HG03342 (cell line): ENCODE measurements at regions not wholly inside any gene's neighbourhood (a gene's known extent, or its start where the extent isn't known, plus 50 kb on each side); places are given as distances from the start of the nearest gene placed in this dataset.
"Not testable (repeated sequence)": the region's sequence is repeated elsewhere in the genome, so short reads cannot be mapped to it uniquely, and the experiment has no call there.

ENCODE experiments used
- ATAC-seq: cut with Tn5 transposase; IDR thresholded peaks from one replicate; pipeline ENCODE4 v1.9.1; 2021; ENCODE audit warnings: mild to moderate bottlenecking, moderate library complexity; ENCODE audit not compliant: unreplicated experiment

- no peak for ATAC-seq
Observed at GRCh38 chr5:16987776-16988175, 51.7 kb upstream of the MYO10 start.

DNA sequence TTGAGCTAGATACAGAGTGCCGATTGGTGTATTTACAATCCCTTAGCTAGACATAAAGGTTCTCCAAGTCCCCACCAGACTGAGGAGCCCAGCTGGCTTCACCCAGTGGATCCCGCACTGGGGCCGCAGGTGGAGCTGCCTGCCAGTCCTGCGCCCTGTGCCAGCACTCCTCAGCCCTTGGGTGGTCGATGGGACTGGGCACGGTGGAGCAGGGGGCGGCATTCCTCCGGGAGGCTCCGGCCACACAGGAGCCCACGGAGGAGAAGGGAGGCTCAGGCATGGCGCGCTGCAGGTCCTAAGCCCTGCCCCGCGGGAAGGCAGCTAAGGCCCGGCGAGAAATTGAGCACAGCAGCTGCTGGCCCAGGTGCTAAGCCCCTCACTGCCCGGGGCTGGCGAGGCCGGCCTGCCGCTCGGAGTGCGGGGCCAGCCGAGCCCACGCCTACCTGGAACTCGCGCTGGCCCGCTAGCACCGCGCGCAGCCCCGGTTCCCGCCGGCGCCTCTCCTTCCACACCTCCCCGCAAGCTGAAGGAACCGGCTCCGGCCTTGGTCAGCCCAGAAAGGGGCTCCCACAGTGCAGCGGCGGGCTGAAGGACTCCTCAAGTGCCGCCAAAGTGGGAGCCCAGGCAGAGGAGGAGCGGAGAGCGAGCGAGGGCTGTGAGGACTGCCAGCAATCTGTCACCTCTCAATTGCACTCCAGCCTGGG lies 54.9 kb upstream of the MYO10 start:
- not testable (repeated sequence) for ATAC-seq

DNA sequence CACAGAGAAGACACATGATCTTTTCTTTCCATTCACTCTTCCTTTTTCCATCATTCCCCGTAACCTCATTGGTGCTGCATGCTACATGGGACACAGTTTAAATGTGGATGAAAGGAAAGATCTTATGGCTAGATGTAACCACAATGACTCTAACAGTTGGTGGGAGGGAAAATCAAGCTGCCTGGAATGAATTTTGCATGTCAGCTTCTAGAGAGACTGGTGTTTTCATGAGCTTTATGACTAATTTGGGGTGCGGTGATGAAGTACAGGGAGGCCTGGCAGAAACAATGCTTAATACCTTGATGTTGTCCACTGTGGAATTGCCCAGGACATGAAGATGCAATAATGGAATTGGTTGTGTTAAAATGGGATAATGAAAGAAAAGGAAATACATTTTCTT lies 55.9 kb upstream of the MYO10 start:
- ATAC-seq, result no peak

DNA sequence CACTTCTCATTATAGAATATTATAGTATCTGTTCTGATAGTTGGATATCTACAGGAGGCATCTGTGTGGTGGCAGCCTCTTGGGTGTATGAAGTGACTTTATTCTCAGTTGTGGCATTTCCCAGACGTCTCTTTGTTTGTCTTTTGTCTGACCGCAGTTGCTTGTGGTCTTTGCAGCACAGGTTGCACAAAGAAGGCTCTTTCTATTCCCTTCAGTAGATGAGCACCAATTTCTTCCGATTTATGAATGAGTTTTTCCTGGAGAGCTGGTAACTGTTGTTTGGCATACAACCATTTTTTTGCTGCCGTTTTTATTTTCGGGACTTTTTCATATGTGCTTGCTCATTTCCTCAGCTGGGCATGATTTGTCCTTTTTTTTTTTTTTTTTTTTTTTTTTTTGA lies 56.4 kb upstream of the MYO10 start:
- ATAC-seq, result no peak

GRCh38 chr5:16994565-16994964 lies 58.5 kb upstream of the MYO10 start:
- no peak for ATAC-seq

- no peak for ATAC-seq
Observed at GRCh38 chr5:16995372-16995771, 59.3 kb upstream of the MYO10 start.

GRCh38 chr5:17000291-17000939 lies 64.3 kb upstream of the MYO10 start:
- ATAC-seq, result no peak

DNA sequence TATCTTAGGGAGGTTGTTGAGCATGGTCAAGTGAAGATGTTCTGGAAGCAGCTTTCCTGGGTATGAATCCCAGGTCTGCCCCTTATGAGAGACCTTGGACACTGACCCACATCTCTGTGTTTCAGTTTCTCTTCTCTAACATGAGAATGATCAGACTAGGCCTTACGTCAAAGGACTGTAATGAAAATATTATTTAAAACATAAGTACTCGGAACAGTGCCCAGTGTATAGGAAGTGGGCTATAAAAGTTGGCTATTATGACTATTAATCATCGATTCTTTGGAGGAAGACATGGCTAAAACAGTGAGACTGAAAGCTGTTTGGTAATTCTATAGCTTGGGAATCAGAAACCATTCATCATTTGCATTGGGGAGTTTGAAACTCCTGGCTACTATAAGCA lies 65.3 kb upstream of the MYO10 start:
- ATAC-seq, result no peak

DNA sequence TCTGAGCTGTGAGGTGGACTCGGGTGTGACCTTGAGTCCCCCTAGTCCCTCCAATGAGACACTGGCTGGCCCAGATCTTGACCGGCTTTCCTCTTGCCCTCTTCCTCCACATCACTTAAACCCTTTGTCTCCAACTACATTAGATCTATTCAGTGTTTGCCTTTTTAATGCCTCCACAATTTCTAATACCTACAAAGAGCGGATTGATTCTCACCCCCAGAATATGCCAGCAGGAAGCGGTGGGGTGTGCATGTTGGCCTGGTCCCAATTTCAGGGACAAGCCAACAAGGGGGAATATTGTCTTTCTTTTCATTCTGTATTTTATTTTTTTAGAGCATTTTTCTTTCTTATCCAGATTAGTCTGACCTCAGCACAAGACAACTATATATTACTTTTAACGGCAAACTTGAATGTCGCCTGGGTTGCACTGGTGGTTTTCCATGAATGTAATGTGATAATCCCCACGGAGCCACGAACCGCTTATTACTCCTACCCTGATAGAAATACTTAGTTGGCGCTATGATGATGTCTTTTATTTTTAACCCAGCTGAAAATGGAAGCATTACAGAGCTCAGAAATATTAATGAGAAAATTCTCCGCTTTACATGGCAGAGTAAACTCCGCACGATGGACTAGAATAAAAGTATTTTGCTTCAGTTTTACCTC lies 68.5 kb upstream of the MYO10 start:
- no peak for ATAC-seq

- no peak for ATAC-seq
Observed at GRCh38 chr5:17005107-17005828, 69.2 kb upstream of the MYO10 start.

DNA sequence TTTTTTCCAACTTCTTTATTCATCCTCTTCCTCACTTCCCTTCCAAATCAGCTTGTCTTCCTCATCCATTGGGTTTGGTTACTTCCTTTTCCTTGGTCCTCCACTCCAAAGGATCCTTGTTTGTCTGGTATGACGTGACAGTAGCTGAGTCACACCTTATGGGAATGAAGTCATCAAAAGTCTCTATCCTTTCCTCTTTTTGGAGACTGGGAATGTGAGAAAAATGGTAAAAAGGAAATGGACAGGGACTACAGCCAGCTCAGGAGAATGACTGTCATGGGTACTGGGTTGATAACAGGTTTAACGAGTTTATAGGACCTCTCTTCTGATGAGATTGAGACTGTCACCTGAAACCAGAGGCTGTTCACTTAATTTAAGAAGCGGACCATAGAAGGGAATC lies 76.2 kb upstream of the MYO10 start:
- no peak for ATAC-seq

DNA sequence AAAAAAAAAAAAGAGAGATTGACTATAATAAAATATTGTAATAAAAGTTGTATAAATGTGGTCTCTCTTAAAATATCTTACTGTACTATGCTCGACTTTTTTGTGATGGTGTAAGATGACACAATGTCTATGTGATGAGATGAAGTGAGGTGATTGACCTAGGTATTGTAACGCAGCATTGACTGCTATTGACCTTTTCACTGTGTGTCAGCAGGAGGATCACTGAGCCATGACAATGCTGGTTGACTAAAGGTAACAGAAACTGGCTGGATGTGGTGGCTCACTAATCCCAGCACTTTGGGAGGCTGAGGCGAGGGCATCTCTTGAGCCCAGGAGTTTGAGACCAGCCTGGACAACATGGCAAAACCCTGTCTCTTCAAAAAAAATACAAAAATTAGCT lies 78.6 kb upstream of the MYO10 start:
- no peak for ATAC-seq

DNA sequence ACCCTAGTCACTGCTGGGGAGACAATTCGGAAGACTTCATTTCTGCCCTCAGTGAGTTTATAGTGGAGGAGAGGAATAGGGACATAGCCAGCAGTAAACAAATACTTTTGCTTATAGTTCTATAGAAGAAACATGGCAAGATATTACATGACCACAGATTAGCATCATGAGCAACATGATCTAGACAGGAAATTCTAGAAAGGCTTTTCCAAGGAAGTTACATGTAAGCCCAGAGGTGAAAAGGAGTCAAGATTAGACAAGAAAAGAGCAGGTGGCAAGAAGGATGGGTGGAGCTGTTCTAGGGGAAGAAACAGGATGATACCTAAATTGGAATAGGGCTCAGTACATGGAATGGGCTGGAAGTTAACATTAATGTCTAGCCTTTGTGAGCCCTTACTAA lies 82.8 kb upstream of the MYO10 start:
- no peak for ATAC-seq

DNA sequence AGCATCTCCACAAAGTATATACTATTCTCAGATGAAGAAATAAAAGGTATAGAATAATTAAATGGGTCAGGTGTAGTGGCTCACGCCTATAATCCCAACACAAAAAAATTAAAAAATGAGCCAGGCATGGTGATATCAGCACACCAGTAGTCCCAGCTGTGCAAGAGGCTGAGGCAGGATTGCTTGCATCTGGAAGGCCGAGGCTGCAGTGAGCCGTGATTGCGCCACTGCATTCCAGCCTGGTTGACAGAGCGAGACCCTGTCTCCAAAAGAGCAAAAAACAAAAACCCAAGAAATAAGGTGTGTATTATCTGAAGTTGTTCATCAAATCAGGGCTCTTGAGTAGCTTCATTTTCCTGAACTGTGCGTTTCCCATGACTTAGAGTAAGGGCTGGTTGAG lies 83.2 kb upstream of the MYO10 start:
- ATAC-seq, result no peak

DNA sequence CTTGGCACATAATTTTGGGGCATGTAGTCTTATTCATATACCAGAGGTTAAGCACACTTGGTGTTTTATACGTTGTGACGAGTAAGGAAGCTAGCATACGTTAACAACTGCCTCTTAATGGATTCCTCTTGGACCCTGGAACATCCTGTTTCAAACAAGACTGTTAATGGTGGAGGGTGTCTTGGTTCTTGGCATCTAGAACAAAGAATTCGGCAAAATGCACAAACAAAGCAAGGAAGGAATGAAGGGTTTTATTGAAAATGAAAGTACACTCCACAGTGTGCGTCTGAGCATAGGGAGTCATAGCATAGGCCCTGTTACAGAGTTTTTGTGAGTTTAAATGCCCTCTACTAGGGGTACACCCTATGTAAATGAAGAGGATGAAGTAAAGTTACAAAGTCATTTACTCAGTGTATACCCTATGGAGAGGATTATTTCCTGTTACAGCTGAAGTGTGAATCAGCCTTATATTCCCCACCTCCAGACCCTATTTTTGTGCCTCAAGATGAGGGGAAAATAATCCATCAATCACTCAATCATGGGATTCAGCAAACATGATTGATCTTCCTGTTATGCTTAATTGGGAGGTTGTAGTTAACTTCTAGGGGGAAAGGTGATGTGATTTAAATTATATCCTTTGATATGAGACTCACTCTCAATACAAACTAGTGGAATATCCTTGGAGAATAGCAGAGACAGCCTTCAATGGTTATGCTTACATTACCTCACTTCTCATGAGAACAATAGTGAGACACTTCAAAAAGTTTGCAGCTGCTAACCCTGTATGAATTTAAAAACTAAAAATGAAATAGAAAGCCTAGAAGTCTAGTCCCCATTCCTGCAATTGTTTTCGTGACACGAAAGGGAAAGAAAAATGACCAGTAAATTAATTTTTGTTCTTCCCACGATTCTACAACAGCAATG lies 84.9 kb upstream of the MYO10 start:
- no peak for ATAC-seq

DNA sequence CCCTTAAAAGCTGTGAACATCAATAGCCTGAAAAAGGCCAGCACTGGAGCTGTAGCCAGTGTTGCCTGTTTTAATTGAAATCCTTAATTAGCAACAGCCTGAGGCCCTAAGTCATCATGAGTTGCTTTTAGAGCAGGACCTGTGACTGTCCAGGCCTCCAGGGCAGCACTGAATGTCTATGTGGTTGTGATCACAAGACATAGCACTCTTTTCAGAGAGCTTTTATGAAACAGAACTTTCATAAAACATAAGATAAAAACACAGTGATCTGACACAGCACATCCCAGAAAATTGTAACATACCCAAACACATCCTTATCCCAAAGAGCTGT lies 85.5 kb upstream of the MYO10 start:
- no peak for ATAC-seq

GRCh38 chr5:17022296-17022695 lies 86.2 kb upstream of the MYO10 start:
- no peak for ATAC-seq

GRCh38 chr5:17024686-17025180 lies 88.6 kb upstream of the MYO10 start:
- ATAC-seq, result no peak

DNA sequence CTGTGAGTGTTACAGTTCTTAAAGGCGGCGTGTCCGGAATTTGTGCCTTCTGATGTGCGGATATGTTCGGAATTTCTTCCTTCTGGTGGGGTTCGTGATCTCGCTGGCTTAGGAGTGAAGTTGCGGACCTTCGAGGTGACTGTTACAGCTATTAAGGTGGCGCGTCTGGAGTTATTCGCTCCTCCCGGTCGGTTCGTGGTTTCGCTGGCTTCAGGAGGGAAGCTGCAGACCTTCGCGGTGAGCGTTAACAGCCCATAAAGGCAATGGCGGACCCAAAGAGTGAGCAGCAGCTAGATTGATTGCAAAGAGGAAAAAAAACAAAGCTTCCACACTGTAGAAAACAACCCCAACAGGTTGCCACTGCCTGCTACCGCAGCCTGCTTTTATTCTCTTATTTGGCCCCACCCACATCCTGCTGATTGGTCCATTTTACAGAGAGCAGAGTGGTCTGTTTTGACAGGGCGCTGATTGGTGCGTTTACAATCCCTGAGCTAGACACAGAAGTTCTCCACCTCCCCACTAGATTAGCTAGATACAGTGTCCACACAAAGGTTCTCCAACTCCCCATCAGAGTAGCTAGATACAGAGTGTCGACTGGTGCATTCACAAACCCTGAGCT lies 95.7 kb upstream of the MYO10 start:
- ATAC-seq, result not testable (repeated sequence)
